Endodermal cell (in vitro differentiated cells): ENCODE measurements at regions not wholly inside any gene's neighbourhood (a gene's known extent, or its start where the extent isn't known, plus 50 kb on each side); places are given as distances from the start of the nearest gene placed in this dataset.

Experiments
- DNase-seq: peaks from one replicate; pipeline ENCODE4 v3.0.0-alpha.2; 2017
- H3K27ac ChIP-seq: 2 replicates; pipeline ENCODE4 v1.5.1; 2013; ENCODE audit warnings: mild to moderate bottlenecking, low read depth, low read length, moderate library complexity
- H3K27me3 ChIP-seq: 2 replicates; pipeline ENCODE4 v1.6.1; 2013; ENCODE audit warnings: mild to moderate bottlenecking, low read length, moderate library complexity; ENCODE audit not compliant: insufficient read depth, control insufficient read depth, poor library complexity, severe bottlenecking
- H3K36me3 ChIP-seq: 2 replicates; pipeline ENCODE4 v1.7.0; 2013; ENCODE audit warnings: mild to moderate bottlenecking, low read length, moderate library complexity; ENCODE audit not compliant: control insufficient read depth, insufficient read depth
- H3K4me1 ChIP-seq: one replicate; pipeline ENCODE4 v1.7.0; 2013; ENCODE audit warnings: low read length; ENCODE audit not compliant: control insufficient read depth, insufficient read depth
- H3K4me3 ChIP-seq: 2 replicates; pipeline ENCODE4 v1.5.1; 2013; ENCODE audit warnings: mild to moderate bottlenecking, low read length, moderate library complexity
- H3K9ac ChIP-seq: 2 replicates; pipeline ENCODE4 v1.6.1; 2013; ENCODE audit warnings: mild to moderate bottlenecking, low read length, moderate library complexity; ENCODE audit not compliant: poor library complexity, severe bottlenecking; ENCODE audit errors: extremely low read depth
- H3K9me3 ChIP-seq: 2 replicates; pipeline ENCODE4 v1.6.1; 2013; ENCODE audit warnings: mild to moderate bottlenecking, low read length, moderate library complexity; ENCODE audit not compliant: control insufficient read depth
- H3K27ac Mint-ChIP-seq: 2 replicates; pipeline ENCODE4 v1.8.0; 2020; ENCODE audit warnings: mixed read lengths
- H3K27me3 Mint-ChIP-seq: 2 replicates; pipeline ENCODE4 v1.8.0; 2021; ENCODE audit warnings: mild to moderate bottlenecking, mixed read lengths; ENCODE audit not compliant: insufficient read depth
- H3K36me3 Mint-ChIP-seq: 2 replicates; pipeline ENCODE4 v1.8.0; 2020; ENCODE audit warnings: low read depth, mixed read lengths
- H3K4me1 Mint-ChIP-seq: 2 replicates; pipeline ENCODE4 v1.8.0; 2020; ENCODE audit warnings: mixed read lengths
- H3K4me3 Mint-ChIP-seq: 2 replicates; pipeline ENCODE4 v1.8.0; 2020; ENCODE audit warnings: mild to moderate bottlenecking, moderate library complexity, mixed read lengths
- H3K9me3 Mint-ChIP-seq: 2 replicates; pipeline ENCODE4 v1.8.0; 2020; ENCODE audit warnings: mild to moderate bottlenecking, mixed read lengths
- CTCF ChIP-seq: fragments of 200-600 bp; sonication (generic); conservative IDR thresholded peaks from 2 replicates; pipeline ENCODE4 v1.5.0; 2021; ENCODE audit warnings: antibody characterized with exemption, mild to moderate bottlenecking
- WGBS, 2 experiments: methylation state at CpG; one replicate each; pipeline versions ENCODE4 v1.1.5 to v1.1.7; 2013; ENCODE audit warnings: missing lambda C conversion rate in 2 of 2, mixed read lengths in 1 of 2; ENCODE audit not compliant: insufficient coverage in 1 of 2, insufficient read length in 1 of 2; 5-methylcytosine and 5-hydroxymethylcytosine counted together

- Mint-ChIP-seq H3K27me3 (no peaks in the 10 kb centered on the region), H3K27ac (no peak overlapping the region), H3K36me3 (no peaks in the 10 kb centered on the region), H3K4me1 (no peaks in the 10 kb centered on the region), H3K9me3 (no peaks in the 10 kb centered on the region), H3K4me3 (no peak overlapping the region)
- no peak overlapping the region for H3K9ac ChIP-seq
- no peaks in the 10 kb centered on the region for H3K36me3 ChIP-seq
- no peaks in the 10 kb centered on the region for H3K27me3 ChIP-seq
- no peak for TF ChIP-seq CTCF
- peaks cover 4% of the 10 kb centered on the region for H3K9me3 ChIP-seq
- no peak overlapping the region for H3K27ac ChIP-seq
- H3K4me3 ChIP-seq, result no peak overlapping the region
- peaks cover 5% of the 10 kb centered on the region for H3K4me1 ChIP-seq
- WGBS, 2 experiments, result 96 to 97% methylated on average over 3 to 5 of the region's 5 CpGs
- DNase-seq, result no peak
These were observed 111.5 kb upstream of the SVIL start for GRCh38 chr10:29746080-29746797.

- WGBS, 2 experiments, result 66 to 86% methylated on average over 3 to 6 of the region's 6 CpGs
- Mint-ChIP-seq H3K9me3 (no peaks in the 10 kb centered on the region), H3K4me3 (no peak overlapping the region), H3K27me3 (peaks cover 15% of the 10 kb centered on the region), H3K27ac (no peak overlapping the region), H3K4me1 (peaks cover 13% of the 10 kb centered on the region), H3K36me3 (no peaks in the 10 kb centered on the region)
- Histone ChIP-seq H3K9me3 (peaks cover 4% of the 10 kb centered on the region), H3K27ac (no peak overlapping the region), H3K36me3 (no peaks in the 10 kb centered on the region), H3K4me3 (peak overlapping the region; percentile 13), H3K4me1 (peaks cover 9% of the 10 kb centered on the region), H3K27me3 (no peaks in the 10 kb centered on the region), H3K9ac (no peak overlapping the region)
- TF ChIP-seq CTCF, result no peak
- DNase-seq, result no peak
These were observed 106.3 kb upstream of the SVIL start for GRCh38 chr10:29740981-29741545.

- DNase-seq, result no peak
- no peaks in the 10 kb centered on the region for H3K27me3 ChIP-seq
- no peak overlapping the region for H3K4me3 ChIP-seq
- WGBS, 2 experiments, result 88 to 95% methylated on average over 3 to 9 of the region's 11 CpGs
- H3K27ac ChIP-seq, result no peak overlapping the region
- peaks cover 28% of the 10 kb centered on the region for H3K27me3 Mint-ChIP-seq
- no peaks in the 10 kb centered on the region for H3K36me3 Mint-ChIP-seq
- H3K36me3 ChIP-seq, result no peaks in the 10 kb centered on the region
- peaks cover 4% of the 10 kb centered on the region for H3K9me3 ChIP-seq
- no peak overlapping the region for H3K4me3 Mint-ChIP-seq
- H3K9me3 Mint-ChIP-seq, result no peaks in the 10 kb centered on the region
- H3K4me1 ChIP-seq, result peaks cover 13% of the 10 kb centered on the region
- H3K9ac ChIP-seq, result no peak overlapping the region
- no peak for TF ChIP-seq CTCF
- H3K4me1 Mint-ChIP-seq, result peaks cover 16% of the 10 kb centered on the region
- no peak overlapping the region for H3K27ac Mint-ChIP-seq
These were observed 103.6 kb upstream of the SVIL start for GRCh38 chr10:29738341-29738740.
